22Rv1 (cell line): ENCODE measurements at regions not wholly inside any gene's neighbourhood (a gene's known extent, or its start where the extent isn't known, plus 50 kb on each side); places are given as distances from the start of the nearest gene placed in this dataset.

Experiments
- H3K27ac ChIP-seq: fragments of 450-650 bp; 2 replicates; pipeline ENCODE4 v1.5.1; 2017
- CTCF ChIP-seq: fragments of 450-650 bp; IDR thresholded peaks from 2 replicates; pipeline ENCODE4 v1.5.1; 2017; ENCODE audit warnings: mild to moderate bottlenecking
- ZFX ChIP-seq: fragments of 450-650 bp; IDR thresholded peaks from 2 replicates; pipeline ENCODE4 v1.6.1; 2017; ENCODE audit warnings: antibody characterized with exemption, borderline replicate concordance

- H3K27ac ChIP-seq, result no peak overlapping the region
- no peak for TF ChIP-seq CTCF
- no peak for TF ChIP-seq ZFX
Measured at GRCh38 chr2:45171136-45171501, 161.9 kb upstream of the SIX2 start.

- TF ChIP-seq CTCF (no peak), ZFX (no peak)
- H3K27ac ChIP-seq, result no peak overlapping the region
Measured at GRCh38 chr2:45170191-45171135, 161.2 kb upstream of the SIX2 start.

- peak overlapping the region; percentile 61 for H3K27ac ChIP-seq
- TF ChIP-seq CTCF (peak; percentile 25; the same call in 1 of the 2 replicates), ZFX (no peak)
Measured at GRCh38 chr2:45169339-45170190, 160.3 kb upstream of the SIX2 start.

- peak overlapping the region; percentile 61 for H3K27ac ChIP-seq
Measured at GRCh38 chr2:45168711-45169338, 159.6 kb upstream of the SIX2 start.

GRCh38 chr2:45167920-45168629 lies 158.8 kb upstream of the SIX2 start:
- peak overlapping the region; percentile 61 for H3K27ac ChIP-seq
- TF ChIP-seq ZFX, result no peak
- TF ChIP-seq CTCF, result no peak

More at GRCh38 chr2:45168711-45169338, 159.6 kb upstream of the SIX2 start:
- TF ChIP-seq ZFX (no peak), CTCF (no peak)

GRCh38 chr2:45166229-45166890 lies 157.1 kb upstream of the SIX2 start:
- TF ChIP-seq CTCF (no peak), ZFX (no peak)
- H3K27ac ChIP-seq, result no peak overlapping the region
